OCI-LY3 (cell line): ENCODE measurements at regions not wholly inside any gene's neighbourhood (a gene's known extent, or its start where the extent isn't known, plus 50 kb on each side); places are given as distances from the start of the nearest gene placed in this dataset.

Source experiments
- CTCF ChIP-seq: fragments of 200-600, 300-600 bp; sonication (generic); IDR thresholded peaks from 2 replicates; pipeline ENCODE4 v1.5.1; 2014; ENCODE audit warnings: antibody characterized with exemption, low read length, low read depth
- EZH2phosphoT487 ChIP-seq: fragments of 200-600 bp; shearing (Covaris generic); IDR thresholded peaks from 2 replicates; pipeline ENCODE4 v1.6.1; 2018; ENCODE audit warnings: antibody characterized with exemption, mixed run types, low read depth

- TF ChIP-seq CTCF (no peak), EZH2phosphoT487 (no peak)
These were observed 216.9 kb upstream of the ZNF608 start for GRCh38 chr5:124963236-124963919.
